Cardiac fibroblast (primary cell): ENCODE measurements at regions not wholly inside any gene's neighbourhood (a gene's known extent, or its start where the extent isn't known, plus 50 kb on each side); places are given as distances from the start of the nearest gene placed in this dataset.
A peak's percentile ranks its signal among the peaks of the same experiment; 100 is the strongest.

Experiments used
- DNase-seq, 2 donors: peaks; one replicate each; pipeline versions ENCODE4 v3.0.0 to v3.0.0-alpha.2; 2010; ENCODE audit warnings: low read depth in 2 of 2
- H3K4me3 ChIP-seq, 2 donors: replicated peaks in 1 of 2; 1 replicate in 1 of 2; 2 replicates in 1 of 2; pipeline ENCODE4 v1.5.1; 2011; ENCODE audit warnings: low read depth in 2 of 2, low read length in 2 of 2, mild to moderate bottlenecking in 2 of 2, moderate library complexity in 1 of 2
- CTCF ChIP-seq: IDR thresholded peaks from one replicate; pipeline ENCODE4 v1.5.1; 2011; ENCODE audit warnings: low read depth, mild to moderate bottlenecking, low read length, inconsistent platforms

- H3K4me3 ChIP-seq, result no peak overlapping the region
- TF ChIP-seq CTCF, result no peak
- peak; percentile 17 to 50 for DNase-seq
Measured at GRCh38 chr4:125826801-125827695, 512.3 kb downstream of the FAT4 start.

GRCh38 chr4:125827696-125828052 lies 512.9 kb downstream of the FAT4 start:
- no peak overlapping the region for H3K4me3 ChIP-seq
- no peak for TF ChIP-seq CTCF
- no peak for DNase-seq

- no peak overlapping the region for H3K4me3 ChIP-seq
- no peak for DNase-seq
- TF ChIP-seq CTCF, result no peak
Measured at GRCh38 chr4:125828346-125828745, 513.6 kb downstream of the FAT4 start.

- DNase-seq, result no peak
- no peak overlapping the region for H3K4me3 ChIP-seq
- TF ChIP-seq CTCF, result no peak
Measured at GRCh38 chr4:125832161-125832560, 517.4 kb downstream of the FAT4 start.

GRCh38 chr4:125836597-125837195 lies 521.9 kb downstream of the FAT4 start:
- peak in 1 of 2 donors; percentile 2 for DNase-seq
- TF ChIP-seq CTCF, result no peak
- H3K4me3 ChIP-seq, result no peak overlapping the region

- TF ChIP-seq CTCF, result no peak
- DNase-seq, result no peak
- no peak overlapping the region for H3K4me3 ChIP-seq
Measured at GRCh38 chr4:125837493-125838201, 522.9 kb downstream of the FAT4 start.
